GM12873 (cell line): ENCODE measurements at regions not wholly inside any gene's neighbourhood (a gene's known extent, or its start where the extent isn't known, plus 50 kb on each side); places are given as distances from the start of the nearest gene placed in this dataset.

ENCODE experiments used
- CTCF ChIP-seq: IDR thresholded peaks from 2 replicates; pipeline ENCODE4 v1.5.1; 2012; ENCODE audit warnings: low read depth, mild to moderate bottlenecking, moderate library complexity, low read length, control low read depth; ENCODE audit not compliant: insufficient read depth; ENCODE audit errors: missing control alignments

GRCh38 chr14:80395031-80395430, 183.7 kb upstream of the DIO2 start:
- TF ChIP-seq CTCF, result no peak

GRCh38 chr14:80393766-80394165, 182.5 kb upstream of the DIO2 start:
- TF ChIP-seq CTCF, result no peak

- no peak for TF ChIP-seq CTCF
Measured at GRCh38 chr14:80390906-80391305, 179.6 kb upstream of the DIO2 start.

GRCh38 chr14:80388980-80389711, 177.8 kb upstream of the DIO2 start:
- no peak for TF ChIP-seq CTCF

GRCh38 chr14:80387563-80387981, 176.3 kb upstream of the DIO2 start:
- no peak for TF ChIP-seq CTCF

- TF ChIP-seq CTCF, result no peak
Measured at GRCh38 chr14:80385336-80385735, 174.0 kb upstream of the DIO2 start.

GRCh38 chr14:80383223-80383622, 171.9 kb upstream of the DIO2 start:
- no peak for TF ChIP-seq CTCF
